GM12878 (cell line): ENCODE measurements at regions not wholly inside any gene's neighbourhood (a gene's known extent, or its start where the extent isn't known, plus 50 kb on each side); places are given as distances from the start of the nearest gene placed in this dataset.

Source experiments
- ATAC-seq: fragments of 200-7000 bp; cut with Tn5 transposase; 3 replicates; pipeline ENCODE4 v1.9.1; 2020; ENCODE audit warnings: mild to moderate bottlenecking, moderate library complexity
- BruUV-seq: library from RNA; stranded (reverse); fragments of 400-500 nt; replicated peaks from 2 replicates; lab custom pipeline; 2021; lab: Mats Ljungman, UMichigan
- CTCF ChIA-PET: fragments of 300-600 bp; sonication (Branson Sonifier 250); formaldehyde crosslinking; extraction: SDS; loops from one replicate; lab custom pipeline; 2021; ENCODE audit warnings: inconsistent platforms; lab: Yijun Ruan, JAX
- POLR2A ChIA-PET: fragments of 350-600 bp; formaldehyde crosslinking; extraction: SDS; loops from one replicate; lab custom pipeline; 2021; ENCODE audit warnings: inconsistent platforms; lab: Charles Lee
- RAD21 ChIA-PET: fragments of 300-600 bp; sonication (Branson Sonifier 250); formaldehyde crosslinking; loops from one replicate; lab custom pipeline; 2023; ENCODE audit warnings: antibody characterized with exemption; ENCODE audit not compliant: unreplicated experiment; lab: Charles Lee
- SMC1A ChIA-PET: fragments of 300-600 bp; sonication (Branson Sonifier 250); formaldehyde crosslinking; loops from one replicate; lab custom pipeline; 2023; ENCODE audit not compliant: unreplicated experiment, uncharacterized antibody; lab: Charles Lee
- DNase-seq: peaks from one replicate; pipeline ENCODE4 v3.0.0-alpha.2; 2011; ENCODE audit warnings: low read depth, low spot score
- FAIRE-seq: peaks from 3 replicates; lab custom pipeline; 2011; peaks lifted over from hg19 to GRCh38; lab: Jason Lieb, UNC
- H2AFZ ChIP-seq: 2 replicates; pipeline ENCODE4 v1.6.0; 2011; ENCODE audit warnings: low read depth, low read length, control low read depth; ENCODE audit not compliant: control insufficient read depth
- H3K27ac ChIP-seq: 2 replicates; pipeline ENCODE4 v1.5.1; 2011; ENCODE audit warnings: control low read depth; ENCODE audit not compliant: control insufficient read depth, insufficient read depth
- H3K27me3 ChIP-seq, 2 experiments: replicated peaks in 1 of 2; 2 replicates each; pipeline versions ENCODE4 v1.6.0 to v1.6.1; 2011; ENCODE audit warnings: low read length in 1 of 2; ENCODE audit not compliant: control insufficient read depth in 2 of 2, insufficient read depth in 2 of 2
- H3K36me3 ChIP-seq, 2 experiments: 2 replicates each; pipeline ENCODE4 v1.5.1; 2011; ENCODE audit warnings: low read length in 1 of 2; ENCODE audit not compliant: control insufficient read depth in 2 of 2, insufficient read depth in 2 of 2
- H3K4me1 ChIP-seq: 2 replicates; pipeline ENCODE4 v1.6.1; 2011; ENCODE audit warnings: mild to moderate bottlenecking, low read length, moderate library complexity, mixed read lengths; ENCODE audit not compliant: control insufficient read depth, insufficient read depth
- H3K4me2 ChIP-seq: 2 replicates; pipeline ENCODE4 v1.6.0; 2011; ENCODE audit warnings: control low read depth; ENCODE audit not compliant: control insufficient read depth, insufficient read depth
- H3K4me3 ChIP-seq: fragments of 200-600 bp; sonication (generic); 2 replicates; pipeline ENCODE4 v1.5.1; 2016
- H3K79me2 ChIP-seq: 2 replicates; pipeline ENCODE4 v1.6.0; 2011; ENCODE audit warnings: low read length; ENCODE audit not compliant: control insufficient read depth, insufficient read depth
- H3K9ac ChIP-seq: 2 replicates; pipeline ENCODE4 v1.8.0; 2011; ENCODE audit warnings: low read length, control low read depth, mixed read lengths; ENCODE audit not compliant: control insufficient read depth, insufficient read depth
- H3K9me3 ChIP-seq: replicated peaks from 3 replicates; pipeline ENCODE4 v1.5.1; 2011; ENCODE audit warnings: mild to moderate bottlenecking, low read length; ENCODE audit not compliant: control insufficient read depth, insufficient read depth
- H4K20me1 ChIP-seq: 2 replicates; pipeline ENCODE4 v1.6.0; 2011; ENCODE audit not compliant: control insufficient read depth, insufficient read depth
- HDGF ChIP-seq: fragments of 450-650 bp; IDR thresholded peaks from 2 replicates; pipeline ENCODE4 v1.6.1; 2016; ENCODE audit warnings: antibody characterized with exemption
- JUNB ChIP-seq: IDR thresholded peaks from 2 replicates; pipeline ENCODE4 v1.6.1; 2016; ENCODE audit warnings: antibody characterized with exemption, mild to moderate bottlenecking
- RAD21 ChIP-seq: IDR thresholded peaks from 2 replicates; pipeline ENCODE4 v1.6.1; 2011; ENCODE audit warnings: mild to moderate bottlenecking, low read depth, low read length, moderate library complexity; ENCODE audit not compliant: insufficient read depth
- RBBP5 ChIP-seq: fragments of 200-600 bp; sonication (generic); conservative IDR thresholded peaks from 2 replicates; pipeline ENCODE4 v1.6.1; 2016
- RELA ChIP-seq: fragments of 450-650 bp; IDR thresholded peaks from 2 replicates; pipeline ENCODE4 v1.8.0; 2014; ENCODE audit warnings: borderline replicate concordance; ENCODE audit not compliant: partially characterized antibody
- RELB ChIP-seq: fragments of 450-650 bp; IDR thresholded peaks from 2 replicates; pipeline ENCODE4 v1.6.1; 2017; ENCODE audit warnings: low read depth, mild to moderate bottlenecking, moderate library complexity
- TCF3 ChIP-seq: IDR thresholded peaks from 2 replicates; pipeline ENCODE4 v1.6.1; 2012; ENCODE audit warnings: low read depth, mild to moderate bottlenecking, low read length, borderline replicate concordance; ENCODE audit not compliant: insufficient read depth
- WGBS: methylation state at CpG from one replicate; pipeline ENCODE4 v1.1.6; 2016; ENCODE audit warnings: low lambda C conversion rate; ENCODE audit not compliant: insufficient replicate concordance, insufficient coverage; ENCODE audit errors: missing lambda C conversion rate; 5-methylcytosine and 5-hydroxymethylcytosine counted together
- in situ Hi-C: fragments of 300-500 bp; cut with MboI; formaldehyde crosslinking; loops from 9 replicates; pipeline ENCODE4 v1.14.3; 2018; ENCODE audit warnings: mixed read lengths
- intact Hi-C: fragments of 100-400 bp; cut with micrococcal nuclease; formaldehyde crosslinking; loops from one replicate; pipeline ENCODE4 v1.14.2; 2022; ENCODE audit not compliant: unreplicated experiment
- TF ChIP-seq, protein P1 (sequence below): fragments of 450-650 bp; IDR thresholded peaks from 2 replicates; pipeline ENCODE4 v1.6.1; 2017; ENCODE audit warnings: antibody characterized with exemption, mild to moderate bottlenecking, moderate library complexity

DNA sequence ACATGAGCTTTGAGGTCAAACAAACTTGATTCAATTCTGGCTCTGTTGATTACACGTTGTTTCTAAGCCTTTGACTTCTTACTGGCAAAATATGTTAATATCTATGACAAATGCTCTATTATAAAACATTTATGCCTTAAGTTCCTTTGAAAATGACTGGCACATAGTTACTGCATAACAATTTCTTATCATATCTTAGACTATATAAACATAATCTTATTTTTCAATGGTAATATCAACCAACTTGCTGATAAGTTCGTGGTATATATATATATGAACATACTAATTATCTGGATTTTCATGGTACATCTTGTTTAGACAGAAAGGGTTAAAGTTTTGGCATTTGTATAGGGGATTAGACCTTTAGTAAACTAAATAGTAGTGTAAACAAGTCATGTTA, 645.6 kb upstream of the ZNF804A start (continued):
- TF ChIP-seq, protein P1, sequence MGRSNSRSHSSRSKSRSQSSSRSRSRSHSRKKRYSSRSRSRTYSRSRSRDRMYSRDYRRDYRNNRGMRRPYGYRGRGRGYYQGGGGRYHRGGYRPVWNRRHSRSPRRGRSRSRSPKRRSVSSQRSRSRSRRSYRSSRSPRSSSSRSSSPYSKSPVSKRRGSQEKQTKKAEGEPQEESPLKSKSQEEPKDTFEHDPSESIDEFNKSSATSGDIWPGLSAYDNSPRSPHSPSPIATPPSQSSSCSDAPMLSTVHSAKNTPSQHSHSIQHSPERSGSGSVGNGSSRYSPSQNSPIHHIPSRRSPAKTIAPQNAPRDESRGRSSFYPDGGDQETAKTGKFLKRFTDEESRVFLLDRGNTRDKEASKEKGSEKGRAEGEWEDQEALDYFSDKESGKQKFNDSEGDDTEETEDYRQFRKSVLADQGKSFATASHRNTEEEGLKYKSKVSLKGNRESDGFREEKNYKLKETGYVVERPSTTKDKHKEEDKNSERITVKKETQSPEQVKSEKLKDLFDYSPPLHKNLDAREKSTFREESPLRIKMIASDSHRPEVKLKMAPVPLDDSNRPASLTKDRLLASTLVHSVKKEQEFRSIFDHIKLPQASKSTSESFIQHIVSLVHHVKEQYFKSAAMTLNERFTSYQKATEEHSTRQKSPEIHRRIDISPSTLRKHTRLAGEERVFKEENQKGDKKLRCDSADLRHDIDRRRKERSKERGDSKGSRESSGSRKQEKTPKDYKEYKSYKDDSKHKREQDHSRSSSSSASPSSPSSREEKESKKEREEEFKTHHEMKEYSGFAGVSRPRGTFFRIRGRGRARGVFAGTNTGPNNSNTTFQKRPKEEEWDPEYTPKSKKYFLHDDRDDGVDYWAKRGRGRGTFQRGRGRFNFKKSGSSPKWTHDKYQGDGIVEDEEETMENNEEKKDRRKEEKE, result no peak
- TF ChIP-seq RELB, result no peak
- no peak for TF ChIP-seq HDGF
- TF ChIP-seq JUNB, result no peak
- no peak for TF ChIP-seq RBBP5
- TF ChIP-seq TCF3, result no peak

DNA sequence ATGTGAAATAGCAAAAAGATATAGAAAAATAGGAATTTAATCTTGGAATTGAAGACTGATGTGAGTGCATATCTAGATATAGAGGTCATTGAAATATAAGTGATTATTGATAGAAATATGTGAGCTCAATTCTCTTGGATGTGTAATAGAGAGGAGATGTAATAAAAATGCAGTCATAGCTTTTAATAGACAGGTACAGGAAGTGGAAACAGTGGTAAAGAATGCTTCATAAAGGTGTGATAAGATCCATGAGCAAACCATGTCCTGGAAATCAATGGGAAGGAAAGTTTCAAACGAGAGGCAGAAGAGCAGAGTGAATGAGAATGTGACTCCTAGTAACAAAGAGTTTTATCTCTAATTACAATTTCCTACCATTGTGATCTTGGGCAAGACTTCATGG, 634.7 kb upstream of the ZNF804A start:
- in situ Hi-C loops (no loop called here), intact Hi-C loops (no loop called here)
- DNase-seq (no peak), FAIRE-seq (no peak), ATAC-seq (no peak)
- Histone ChIP-seq H3K27me3 (no peaks in the 10 kb centered on the region), H3K27ac (no peak overlapping the region), H3K36me3 (no peaks in the 10 kb centered on the region), H4K20me1 (no peaks in the 10 kb centered on the region), H2AFZ (no peak overlapping the region), H3K4me3 (no peak overlapping the region), H3K4me2 (no peak overlapping the region), H3K9ac (no peak overlapping the region), H3K4me1 (no peaks in the 10 kb centered on the region), H3K79me2 (no peaks in the 10 kb centered on the region), H3K9me3 (no peaks in the 10 kb centered on the region)
- 0% methylated on average over 1 of the region's 1 CpG for WGBS
- CTCF ChIA-PET, result no interaction called here
- SMC1A ChIA-PET, result no interaction called here
- POLR2A ChIA-PET, result no interaction called here
- RAD21 ChIA-PET, result no interaction called here
- BruUV-seq, result no TSS peak
- TF ChIP-seq RELA, result no peak
- no peak for TF ChIP-seq RAD21
- no peak for TF ChIP-seq TCF3
